ENCODE measurements at regions not wholly inside any gene's neighbourhood (a gene's known extent, or its start where the extent isn't known, plus 50 kb on each side); places are given as distances from the start of the nearest gene placed in this dataset.
A peak's percentile ranks its signal among the peaks of the same experiment; 100 is the strongest.

DNA sequence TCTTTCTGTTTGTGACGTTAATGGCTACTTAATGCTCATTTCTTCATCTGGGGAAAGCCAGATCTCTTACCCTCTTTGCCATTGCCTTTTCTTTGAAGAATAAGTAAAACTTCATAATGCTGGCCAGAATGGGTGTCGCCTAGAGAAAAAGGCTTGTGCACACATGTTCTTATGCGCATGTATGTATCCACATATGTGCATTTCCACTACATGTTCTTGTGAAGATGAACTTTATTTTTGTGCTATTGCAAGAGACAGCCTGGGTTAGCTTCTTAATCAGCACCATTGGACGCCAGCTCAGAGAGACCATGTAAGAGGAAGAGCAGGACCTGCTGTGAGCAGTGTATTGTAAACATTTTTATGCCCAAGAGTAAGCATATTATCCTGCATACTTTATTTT lies 178.7 kb downstream of the SPRY1 start:
- DNase-seq: no peak

DNA sequence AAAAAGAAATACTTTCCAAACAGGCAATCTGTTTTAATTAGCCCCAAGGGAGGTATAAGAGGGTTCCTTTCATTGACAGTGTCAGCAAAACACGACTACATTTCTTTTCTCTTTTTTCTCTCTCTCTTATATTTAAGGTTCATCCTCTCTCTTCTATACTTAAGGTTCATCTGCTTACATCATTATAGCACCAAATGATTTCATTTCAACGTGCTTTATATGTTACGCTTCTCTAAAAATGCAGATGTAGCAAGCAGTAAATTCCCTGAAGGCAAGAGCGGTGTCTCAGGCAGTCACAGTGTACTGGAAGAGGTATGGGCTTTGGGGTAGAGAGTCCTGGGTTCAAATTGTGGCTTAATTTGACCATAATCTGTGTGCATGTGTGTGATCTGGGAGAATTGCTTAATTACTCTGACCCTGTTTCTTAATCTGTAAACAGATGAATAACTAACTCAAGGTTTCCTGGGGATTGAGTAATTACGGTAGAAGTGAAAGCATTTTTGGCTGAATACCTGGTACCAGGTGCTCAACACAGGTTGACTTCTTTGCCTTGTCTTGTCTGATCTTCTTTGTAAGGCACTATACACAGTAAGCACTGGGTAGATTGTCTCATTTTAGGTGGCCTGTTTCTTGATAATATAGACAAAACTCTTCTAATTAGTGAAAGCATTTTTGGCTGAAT lies 180.8 kb downstream of the SPRY1 start:
- no peak for DNase-seq

- no peak for DNase-seq
Observed at GRCh38 chr4:123578276-123579029, 181.9 kb downstream of the SPRY1 start.

GRCh38 chr4:123579961-123580360 lies 183.4 kb downstream of the SPRY1 start:
- no peak for DNase-seq

DNA sequence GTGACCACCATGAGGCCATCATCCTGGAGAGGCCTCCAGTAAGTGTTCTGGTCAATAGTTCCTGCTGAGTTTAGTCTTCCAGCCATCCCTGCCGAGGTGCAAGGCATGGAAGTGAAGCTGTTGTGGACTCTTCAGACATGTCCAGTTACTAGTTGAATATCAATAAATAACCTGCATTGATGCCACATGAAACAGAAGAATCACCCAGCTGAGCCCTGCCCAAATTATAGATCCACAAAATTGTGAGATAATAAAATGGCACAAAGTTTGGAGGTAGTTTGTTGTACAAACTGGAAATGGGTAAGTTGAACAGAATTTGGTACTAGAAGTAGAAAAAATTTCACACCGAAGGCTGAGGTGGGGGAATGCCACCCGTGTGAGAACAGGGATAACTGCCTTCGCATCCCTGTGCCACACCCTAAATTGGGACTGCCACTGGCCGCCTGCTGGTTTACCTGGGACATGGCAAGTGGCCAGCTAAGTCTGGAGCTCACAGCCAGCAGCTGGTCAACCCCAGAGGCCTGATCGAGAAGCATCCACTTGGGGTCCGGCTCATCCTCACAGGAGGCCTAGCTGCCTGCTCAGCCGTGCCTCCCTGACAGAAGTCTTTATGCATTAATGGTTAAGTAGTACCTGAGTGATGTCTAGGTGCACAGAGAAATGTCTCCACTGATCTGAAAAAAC lies 184.5 kb downstream of the SPRY1 start:
- DNase-seq: no peak

- no peak for DNase-seq
Observed at GRCh38 chr4:123581802-123582201, 185.2 kb downstream of the SPRY1 start.

GRCh38 chr4:123583043-123583442 lies 186.4 kb downstream of the SPRY1 start:
- no peak for DNase-seq

GRCh38 chr4:123585111-123585510 lies 188.5 kb downstream of the SPRY1 start:
- no peak for DNase-seq

DNA sequence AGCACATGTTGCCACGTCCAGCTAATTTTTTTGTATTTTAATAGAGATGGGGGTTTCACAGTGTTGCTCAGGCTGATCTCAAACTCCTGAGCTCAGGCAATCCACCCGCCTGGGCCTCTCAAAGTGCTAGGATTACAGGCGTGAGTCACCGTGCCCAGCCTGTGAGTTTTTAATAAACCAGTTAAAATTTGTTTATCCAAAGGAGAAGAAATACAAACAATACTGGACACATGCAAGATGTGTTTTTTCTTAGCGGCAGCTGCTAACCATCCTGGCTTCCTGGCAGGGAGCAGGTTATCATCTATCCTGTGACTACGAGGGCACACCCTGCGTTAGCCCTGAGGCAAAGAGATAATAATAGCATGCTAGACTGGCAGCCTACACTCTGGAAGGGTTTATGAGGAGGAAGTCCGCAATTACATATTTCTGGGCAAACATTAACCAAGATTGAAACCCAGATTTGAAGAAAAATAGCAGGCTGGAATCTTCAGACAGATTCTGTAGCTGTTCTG lies 191.4 kb downstream of the SPRY1 start:
- no peak for DNase-seq

GRCh38 chr4:123588631-123589241 lies 192.1 kb downstream of the SPRY1 start:
- DNase-seq: peak; percentile 21

- DNase-seq: peak; percentile 51
Observed at GRCh38 chr4:123589301-123589700, 192.7 kb downstream of the SPRY1 start.

DNA sequence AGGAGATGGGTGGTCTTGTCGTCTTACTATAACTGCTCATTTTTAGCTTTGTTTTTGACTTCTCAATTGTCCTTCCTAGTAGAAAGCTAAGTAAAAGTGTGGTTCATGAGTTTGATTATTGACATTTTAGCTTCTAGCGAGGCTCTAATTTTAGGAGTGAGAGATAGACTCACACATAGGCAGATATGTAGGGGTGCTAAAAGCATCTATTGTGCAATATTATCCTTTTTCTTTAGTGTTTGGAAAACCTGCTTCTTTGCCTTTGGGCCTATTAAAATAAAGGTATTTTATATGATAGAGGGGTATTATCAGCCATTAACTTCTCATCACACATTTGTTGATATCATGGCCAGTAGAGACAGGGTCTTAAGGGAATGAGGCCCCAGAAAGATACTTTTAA lies 195.3 kb downstream of the SPRY1 start:
- no peak for DNase-seq

DNA sequence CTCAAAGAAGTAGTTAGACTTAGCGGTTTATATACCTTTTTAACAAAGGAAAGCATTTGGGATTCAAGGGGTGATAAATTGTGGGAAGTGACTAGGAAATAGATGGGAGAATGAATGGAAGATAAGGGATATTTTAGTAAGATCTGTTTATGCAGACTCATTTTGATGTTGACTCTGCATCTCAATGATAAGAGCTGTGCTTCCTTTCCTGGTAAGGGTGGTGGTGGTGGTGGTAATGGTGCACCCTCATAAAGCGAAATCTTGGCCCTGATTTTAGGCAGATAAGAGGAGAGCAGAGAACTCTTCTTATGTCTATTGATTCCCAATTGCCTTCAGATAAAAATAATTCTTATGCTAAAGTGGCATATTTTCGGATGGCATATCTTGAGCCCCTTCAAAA lies 197.1 kb downstream of the SPRY1 start:
- DNase-seq: no peak

DNA sequence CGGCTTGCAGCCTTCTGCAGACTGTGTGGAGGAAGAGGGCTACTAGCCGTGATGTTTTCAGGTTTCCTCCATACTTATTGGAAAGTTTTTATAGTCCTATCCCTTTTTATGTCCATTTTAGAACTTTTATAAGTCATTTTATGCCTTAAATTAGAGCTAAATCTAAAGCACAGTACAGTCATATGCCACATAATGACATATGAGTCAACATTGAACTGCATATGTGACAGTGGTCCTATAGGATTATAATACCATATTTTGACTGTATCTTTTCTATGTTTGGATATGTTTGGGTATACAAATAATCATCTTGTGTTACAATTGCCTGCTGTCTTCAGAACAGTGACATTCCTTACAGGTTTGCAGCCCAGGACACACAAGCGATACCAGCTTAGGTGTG lies 200.2 kb downstream of the SPRY1 start:
- DNase-seq: no peak

DNA sequence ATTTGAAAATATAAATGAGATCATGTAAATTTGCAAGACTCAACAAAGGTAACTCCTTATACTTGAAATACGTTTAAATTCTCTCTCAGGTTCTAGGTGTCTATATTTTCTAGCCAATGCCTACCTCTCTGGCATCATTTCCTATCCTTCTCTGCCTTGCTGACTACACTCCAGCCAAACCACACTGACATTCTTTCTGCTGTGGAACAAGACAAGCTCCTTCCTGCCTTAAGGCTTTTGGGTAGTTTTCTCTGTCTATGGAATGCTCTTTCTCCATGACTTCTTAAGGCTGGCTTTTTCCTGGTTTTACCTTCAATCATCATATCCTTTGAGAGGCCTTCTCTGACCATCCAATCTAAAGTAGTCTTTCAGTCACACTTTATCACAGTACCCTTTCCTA lies 201.0 kb downstream of the SPRY1 start:
- DNase-seq: no peak

DNA sequence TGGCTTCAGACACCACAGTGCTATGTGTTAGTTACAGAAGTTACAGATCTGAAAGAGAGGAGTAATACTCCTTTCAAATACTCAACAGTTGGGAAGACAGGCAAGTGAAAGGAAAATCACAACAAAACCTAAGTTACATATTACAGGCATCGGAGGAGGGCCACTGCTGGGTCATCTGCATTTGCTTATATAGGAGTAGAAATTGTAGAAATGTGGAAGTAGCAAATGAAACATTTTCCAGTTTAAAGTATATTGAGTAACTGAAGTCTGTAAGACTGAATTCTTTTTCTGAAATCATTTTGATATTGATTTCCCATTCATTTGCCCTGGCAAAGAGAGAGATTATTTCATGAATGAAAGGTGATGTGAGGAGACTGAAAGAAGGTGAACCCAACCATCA lies 201.7 kb downstream of the SPRY1 start:
- peak; percentile 24 for DNase-seq

- peak; percentile 14 for DNase-seq
Observed at GRCh38 chr4:123599061-123599919, 202.7 kb downstream of the SPRY1 start.

- peak; percentile 57 for DNase-seq
Observed at GRCh38 chr4:123599920-123600810, 203.6 kb downstream of the SPRY1 start.

DNA sequence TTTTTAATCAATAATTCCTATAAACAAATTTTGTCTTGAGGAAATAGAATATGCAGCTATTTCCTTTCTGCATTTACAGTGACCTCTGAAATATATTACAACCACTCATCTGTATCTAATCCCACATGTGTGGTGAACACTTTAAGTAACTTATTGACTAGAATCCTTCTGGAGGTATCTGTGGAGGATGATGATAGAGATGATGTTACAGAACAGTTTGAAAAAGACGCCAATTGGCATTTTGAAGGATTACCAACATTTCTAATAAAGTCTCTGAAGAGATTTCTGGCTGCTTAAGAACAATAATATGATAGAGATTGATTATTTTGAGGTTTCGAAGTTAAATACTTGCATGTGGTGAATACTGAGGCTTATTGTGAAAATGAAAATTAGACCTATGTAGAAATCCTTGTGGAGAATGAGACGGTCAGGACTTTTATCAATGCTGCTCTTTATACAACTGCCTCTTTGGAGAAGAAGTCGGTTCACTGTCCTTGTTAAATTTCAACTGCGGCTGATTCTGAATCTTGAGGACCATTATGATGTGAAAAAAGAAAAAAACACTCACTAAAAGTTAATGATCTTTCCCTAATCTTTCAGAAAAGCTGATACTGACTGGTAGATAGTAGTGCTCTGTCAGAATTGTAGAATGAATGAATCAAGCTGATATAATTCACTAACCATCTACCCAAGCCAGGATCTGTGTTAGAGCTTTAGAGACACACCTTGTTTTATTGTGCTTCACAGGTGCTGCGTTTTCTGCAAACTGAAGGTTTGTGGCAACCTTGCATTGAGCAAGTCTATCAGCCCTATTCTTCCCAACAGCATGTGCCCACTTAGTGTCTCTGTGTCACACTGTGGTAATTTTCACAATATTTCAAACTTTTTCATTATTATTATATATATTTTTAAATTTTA lies 204.7 kb downstream of the SPRY1 start:
- no peak for DNase-seq

GRCh38 chr4:123602007-123602406 lies 205.4 kb downstream of the SPRY1 start:
- no peak for DNase-seq
